ENCODE measurements at regions not wholly inside any gene's neighbourhood (a gene's known extent, or its start where the extent isn't known, plus 50 kb on each side); places are given as distances from the start of the nearest gene placed in this dataset.

GRCh38 chrX:128973033-128973432 is 550.3 kb downstream of the SMARCA1 start:
- TF ChIP-seq EZH2 (IDR thresholded peaks at IDR 0.05; ENCODE audit: borderline replicate concordance), result no peak
- TF ChIP-seq, protein P1, sequence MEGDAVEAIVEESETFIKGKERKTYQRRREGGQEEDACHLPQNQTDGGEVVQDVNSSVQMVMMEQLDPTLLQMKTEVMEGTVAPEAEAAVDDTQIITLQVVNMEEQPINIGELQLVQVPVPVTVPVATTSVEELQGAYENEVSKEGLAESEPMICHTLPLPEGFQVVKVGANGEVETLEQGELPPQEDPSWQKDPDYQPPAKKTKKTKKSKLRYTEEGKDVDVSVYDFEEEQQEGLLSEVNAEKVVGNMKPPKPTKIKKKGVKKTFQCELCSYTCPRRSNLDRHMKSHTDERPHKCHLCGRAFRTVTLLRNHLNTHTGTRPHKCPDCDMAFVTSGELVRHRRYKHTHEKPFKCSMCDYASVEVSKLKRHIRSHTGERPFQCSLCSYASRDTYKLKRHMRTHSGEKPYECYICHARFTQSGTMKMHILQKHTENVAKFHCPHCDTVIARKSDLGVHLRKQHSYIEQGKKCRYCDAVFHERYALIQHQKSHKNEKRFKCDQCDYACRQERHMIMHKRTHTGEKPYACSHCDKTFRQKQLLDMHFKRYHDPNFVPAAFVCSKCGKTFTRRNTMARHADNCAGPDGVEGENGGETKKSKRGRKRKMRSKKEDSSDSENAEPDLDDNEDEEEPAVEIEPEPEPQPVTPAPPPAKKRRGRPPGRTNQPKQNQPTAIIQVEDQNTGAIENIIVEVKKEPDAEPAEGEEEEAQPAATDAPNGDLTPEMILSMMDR (IDR thresholded peaks at IDR 0.05; ENCODE audit: poor library complexity), result no peak
- no peak for TF ChIP-seq EZH2phosphoT487 (IDR thresholded peaks at IDR 0.05; ENCODE audit: low read depth, severe bottlenecking, unreplicated experiment)

Data from hepatocyte (in vitro differentiated cells).